MM.1S (cell line): ENCODE measurements at regions not wholly inside any gene's neighbourhood (a gene's known extent, or its start where the extent isn't known, plus 50 kb on each side); places are given as distances from the start of the nearest gene placed in this dataset.

ENCODE experiments used
- CTCF ChIP-seq: fragments of 300-600 bp; sonication (generic); IDR thresholded peaks from 2 replicates; pipeline ENCODE4 v1.5.1; 2016; ENCODE audit warnings: antibody characterized with exemption, low read length, mixed read lengths
- EZH2 ChIP-seq: fragments of 300-600 bp; sonication (generic); optimal IDR thresholded peaks from 2 replicates; pipeline ENCODE3; 2017; ENCODE audit warnings: low read depth, mild to moderate bottlenecking, antibody characterized with exemption, low read length, mixed read lengths
- EZH2phosphoT487 ChIP-seq: fragments of 300-600 bp; sonication (generic); IDR thresholded peaks from 2 replicates; pipeline ENCODE4 v1.6.1; 2018; ENCODE audit warnings: antibody characterized with exemption, low read length

GRCh38 chr6:102995491-102995890, 1602.0 kb downstream of the GRIK2 start:
- TF ChIP-seq EZH2phosphoT487, result no peak
- no peak for TF ChIP-seq CTCF
- no peak for TF ChIP-seq EZH2
